B cell (primary cell): ENCODE measurements at regions not wholly inside any gene's neighbourhood (a gene's known extent, or its start where the extent isn't known, plus 50 kb on each side); places are given as distances from the start of the nearest gene placed in this dataset.

ENCODE experiments used
- ATAC-seq: fragments of 200-7000 bp; cut with Tn5 transposase; one replicate; pipeline ENCODE4 v1.10.0; 2021; ENCODE audit warnings: low read depth, mild to moderate bottlenecking, moderate number of reproducible peaks, moderate library complexity
- CTCF ChIA-PET: fragments of 350-600 bp; sonication (Branson Sonifier 250); formaldehyde crosslinking; loops from one replicate; lab custom pipeline; 2021; ENCODE audit warnings: antibody characterized with exemption, inconsistent platforms; lab: Charles Lee
- POLR2A ChIA-PET: fragments of 350-600 bp; sonication (Branson Sonifier 250); formaldehyde crosslinking; loops from one replicate; lab custom pipeline; 2021; ENCODE audit warnings: antibody characterized with exemption; lab: Charles Lee
- DNase-seq: peaks from one replicate; pipeline ENCODE4 v3.0.0; 2013
- H2AFZ ChIP-seq: 2 replicates; pipeline ENCODE4 v1.6.1; 2012; ENCODE audit warnings: mild to moderate bottlenecking, low read depth, low read length; ENCODE audit not compliant: insufficient read depth, poor library complexity, severe bottlenecking
- H3K27ac ChIP-seq, 2 donors: 1 replicate in 1 of 2; 2 replicates in 1 of 2; pipeline ENCODE4 v1.5.1; 2012 to 2013; ENCODE audit warnings: low read length in 2 of 2, mild to moderate bottlenecking in 2 of 2, moderate library complexity in 1 of 2
- H3K27me3 ChIP-seq, 4 experiments: fragments of 200-600 bp in 1 of 4; sonication (generic) in 1 of 4; replicated peaks in 1 of 4; 1 replicate in 2 of 4; 2 replicates in 2 of 4; pipeline versions ENCODE4 v1.6.1 to v1.7.0; 2013 to 2016; ENCODE audit warnings: low read length in 3 of 4, mild to moderate bottlenecking in 2 of 4, mixed read lengths in 1 of 4, moderate library complexity in 1 of 4; ENCODE audit not compliant: insufficient read depth in 4 of 4, control insufficient read depth in 3 of 4; ENCODE audit errors: control extremely low read depth in 1 of 4
- H3K36me3 ChIP-seq, 2 experiments: replicated peaks in 1 of 2; 1 replicate in 1 of 2; 2 replicates in 1 of 2; pipeline versions ENCODE4 v1.6.1 to v1.7.1; 2013; ENCODE audit warnings: low read length in 1 of 2; ENCODE audit not compliant: insufficient read depth in 2 of 2, control insufficient read depth in 1 of 2; ENCODE audit errors: control extremely low read depth in 1 of 2, extremely low read depth in 1 of 2
- H3K4me1 ChIP-seq, 2 donors: fragments of 200-600 bp in 1 of 2; sonication (generic) in 1 of 2; 1 replicate in 1 of 2; 2 replicates in 1 of 2; pipeline versions ENCODE4 v1.5.1 to v1.6.1; 2013 to 2017; ENCODE audit warnings: low read length in 2 of 2; ENCODE audit not compliant: control insufficient read depth in 2 of 2, insufficient read depth in 2 of 2
- H3K4me2 ChIP-seq: replicated peaks from 2 replicates; pipeline ENCODE3; 2012; ENCODE audit warnings: mild to moderate bottlenecking, low read depth, low read length; ENCODE audit not compliant: poor library complexity, severe bottlenecking
- H3K4me3 ChIP-seq, 5 experiments: fragments of 200-600 bp in 1 of 5; sonication (generic) in 1 of 5; 1 replicate in 3 of 5; 2 replicates in 2 of 5; pipeline versions ENCODE4 v1.5.1 to v1.7.0; 2011 to 2016; ENCODE audit warnings: low read length in 4 of 5, mild to moderate bottlenecking in 4 of 5, low read depth in 2 of 5, control low read depth in 1 of 5, moderate library complexity in 1 of 5; ENCODE audit not compliant: insufficient read depth in 1 of 5; ENCODE audit errors: control extremely low read depth in 1 of 5, extremely low read depth in 1 of 5
- H3K79me2 ChIP-seq: fragments of 200-600 bp; sonication (generic); one replicate; pipeline ENCODE4 v1.6.0; 2016; ENCODE audit warnings: low read length; ENCODE audit not compliant: control insufficient read depth, insufficient read depth
- H3K9ac ChIP-seq: fragments of 200-600 bp; sonication (generic); 2 replicates; pipeline ENCODE4 v1.6.1; 2017; ENCODE audit warnings: mild to moderate bottlenecking, low read length, moderate library complexity
- H3K9me3 ChIP-seq, 3 donors: one replicate each; pipeline versions ENCODE4 v1.6.1 to v1.7.1; 2013; ENCODE audit warnings: low read length in 2 of 3; ENCODE audit not compliant: control insufficient read depth in 2 of 3, insufficient read depth in 1 of 3; ENCODE audit errors: control extremely low read depth in 1 of 3
- H4K20me1 ChIP-seq: 2 replicates; pipeline ENCODE4 v1.6.0; 2012; ENCODE audit warnings: mild to moderate bottlenecking, low read length; ENCODE audit not compliant: insufficient read depth, control insufficient read depth, poor library complexity, severe bottlenecking
- H3K27ac Mint-ChIP-seq: one replicate; pipeline ENCODE4 v1.8.0; 2021; ENCODE audit warnings: mixed read lengths
- H3K27me3 Mint-ChIP-seq: one replicate; pipeline ENCODE4 v1.8.0; 2021; ENCODE audit warnings: mixed read lengths
- H3K4me1 Mint-ChIP-seq: one replicate; pipeline ENCODE4 v1.8.0; 2021; ENCODE audit warnings: mixed read lengths
- H3K4me3 Mint-ChIP-seq: one replicate; pipeline ENCODE4 v1.8.0; 2021; ENCODE audit warnings: mixed read lengths
- H3K9me3 Mint-ChIP-seq: one replicate; pipeline ENCODE4 v1.8.0; 2022; ENCODE audit warnings: mixed read lengths; ENCODE audit not compliant: insufficient read depth
- CTCF ChIP-seq: fragments of 200-600 bp; IDR thresholded peaks from one replicate; pipeline ENCODE4 v1.8.0; 2022; ENCODE audit warnings: antibody characterized with exemption, mild to moderate bottlenecking
- EZH2 ChIP-seq: IDR thresholded peaks from 2 replicates; pipeline ENCODE4 v1.6.1; 2012; ENCODE audit warnings: borderline replicate concordance, low read depth, mild to moderate bottlenecking, moderate library complexity, low read length; ENCODE audit not compliant: insufficient read depth, poor library complexity, severe bottlenecking
- WGBS: methylation state at CpG from one replicate; pipeline ENCODE4 v1.1.5; 2013; ENCODE audit warnings: missing lambda C conversion rate; ENCODE audit not compliant: insufficient coverage; 5-methylcytosine and 5-hydroxymethylcytosine counted together
- intact Hi-C: fragments of 100-400 bp; cut with micrococcal nuclease; formaldehyde crosslinking; loops from one replicate; pipeline ENCODE4 v1.10.0; 2022

GRCh38 chr1:90476411-90476810 lies 240.7 kb downstream of the BARHL2 start:
- Histone ChIP-seq H3K36me3 (no peaks in the 10 kb centered on the region), H3K9ac (no peak overlapping the region), H3K4me3 (no peak overlapping the region), H4K20me1 (no peaks in the 10 kb centered on the region), H3K9me3 (no peaks in the 10 kb centered on the region), H3K27ac (no peak overlapping the region), H2AFZ (no peak overlapping the region), H3K4me1 (no peaks in the 10 kb centered on the region), H3K27me3 (no peaks in the 10 kb centered on the region), H3K4me2 (no peak overlapping the region), H3K79me2 (no peaks in the 10 kb centered on the region)
- ChIA-PET POLR2A (no interaction called here), CTCF (no interaction called here)
- no peak for DNase-seq
- Mint-ChIP-seq H3K9me3 (no peaks in the 10 kb centered on the region), H3K27me3 (peaks cover 2% of the 10 kb centered on the region), H3K4me3 (no peak overlapping the region), H3K4me1 (no peaks in the 10 kb centered on the region), H3K27ac (no peak overlapping the region)
- intact Hi-C loops = no loop called here
- no CpG with 5 or more reads among the region's 1 CpG for WGBS
- TF ChIP-seq EZH2 (no peak), CTCF (no peak)
- ATAC-seq = no peak

DNA sequence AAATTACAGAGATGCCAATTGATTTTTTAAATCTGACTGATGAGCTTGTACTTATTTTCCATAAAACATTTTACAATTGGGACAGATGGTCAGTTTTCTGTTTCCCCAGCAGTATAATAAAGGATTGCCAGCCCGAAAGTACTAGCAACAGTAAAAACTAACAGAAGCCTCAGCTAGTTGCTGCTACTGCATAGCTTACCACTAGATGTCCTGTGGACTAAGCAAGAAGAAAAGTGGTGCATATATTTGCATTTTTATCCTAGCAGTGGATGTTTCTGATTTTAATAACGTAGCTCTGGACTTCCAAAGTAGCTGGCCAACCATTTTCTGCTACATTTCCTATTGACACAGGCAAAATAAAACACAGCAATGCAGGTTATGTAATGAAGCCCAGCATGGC lies 241.5 kb downstream of the BARHL2 start:
- no peak for ATAC-seq
- intact Hi-C loops = no loop called here
- no peak overlapping the region for H3K27ac Mint-ChIP-seq
- no peaks in the 10 kb centered on the region for H3K4me1 Mint-ChIP-seq
- no peak for TF ChIP-seq CTCF
- TF ChIP-seq EZH2 = no peak
- Histone ChIP-seq H3K4me1 (no peaks in the 10 kb centered on the region), H3K79me2 (no peaks in the 10 kb centered on the region), H2AFZ (no peak overlapping the region), H3K4me3 (no peak overlapping the region), H3K9me3 (no peaks in the 10 kb centered on the region), H4K20me1 (no peaks in the 10 kb centered on the region), H3K27ac (no peak overlapping the region), H3K36me3 (no peaks in the 10 kb centered on the region), H3K27me3 (no peaks in the 10 kb centered on the region), H3K9ac (no peak overlapping the region), H3K4me2 (no peak overlapping the region)
- no peak overlapping the region for H3K4me3 Mint-ChIP-seq
- WGBS = no CpG with 5 or more reads among the region's 2 CpGs
- DNase-seq = no peak
- H3K27me3 Mint-ChIP-seq = peaks cover 2% of the 10 kb centered on the region
- H3K9me3 Mint-ChIP-seq = no peaks in the 10 kb centered on the region
- ChIA-PET CTCF (no interaction called here), POLR2A (no interaction called here)
